Adipocyte (in vitro differentiated cells): ENCODE measurements at regions not wholly inside any gene's neighbourhood (a gene's known extent, or its start where the extent isn't known, plus 50 kb on each side); places are given as distances from the start of the nearest gene placed in this dataset.

ENCODE experiments used
- DNase-seq: peaks from one replicate; pipeline ENCODE4 v3.0.0-alpha.2; 2015; ENCODE audit warnings: low read depth
- H3K27me3 ChIP-seq: replicated peaks from 2 replicates; pipeline ENCODE4 v1.7.0; 2013; ENCODE audit warnings: mild to moderate bottlenecking, low read length, moderate library complexity; ENCODE audit not compliant: control insufficient read depth, insufficient read depth
- H3K36me3 ChIP-seq: 2 replicates; pipeline ENCODE4 v1.7.0; 2013; ENCODE audit warnings: low read length, mild to moderate bottlenecking, moderate library complexity; ENCODE audit not compliant: control insufficient read depth, insufficient read depth, severe bottlenecking
- H3K4me1 ChIP-seq: 2 replicates; pipeline ENCODE4 v1.7.0; 2013; ENCODE audit warnings: mild to moderate bottlenecking, low read length, moderate library complexity; ENCODE audit not compliant: control insufficient read depth, insufficient read depth
- H3K4me3 ChIP-seq: 2 replicates; pipeline ENCODE4 v1.7.0; 2013; ENCODE audit warnings: mild to moderate bottlenecking, low read length, moderate library complexity
- H3K9ac ChIP-seq: 2 replicates; pipeline ENCODE4 v1.7.0; 2013; ENCODE audit warnings: mild to moderate bottlenecking, low read length, moderate library complexity
- H3K9me3 ChIP-seq: 2 replicates; pipeline ENCODE4 v1.7.0; 2013; ENCODE audit warnings: mild to moderate bottlenecking, low read length, moderate library complexity; ENCODE audit not compliant: control insufficient read depth

GRCh38 chr9:20199111-20199510 is 410.3 kb upstream of the SLC24A2 start:
- no peak overlapping the region for H3K9ac ChIP-seq
- peaks cover 19% of the 10 kb centered on the region for H3K9me3 ChIP-seq
- H3K4me1 ChIP-seq = peaks cover 17% of the 10 kb centered on the region
- H3K36me3 ChIP-seq = no peaks in the 10 kb centered on the region
- H3K27me3 ChIP-seq = peaks cover 10% of the 10 kb centered on the region
- no peak overlapping the region for H3K4me3 ChIP-seq
- no peak for DNase-seq

GRCh38 chr9:20197976-20198685 is 409.3 kb upstream of the SLC24A2 start:
- Histone ChIP-seq H3K4me1 (peaks cover 17% of the 10 kb centered on the region), H3K9me3 (peaks cover 19% of the 10 kb centered on the region), H3K4me3 (no peak overlapping the region), H3K27me3 (peaks cover 10% of the 10 kb centered on the region), H3K36me3 (no peaks in the 10 kb centered on the region), H3K9ac (no peak overlapping the region)
- no peak for DNase-seq

GRCh38 chr9:20191228-20191840 is 402.5 kb upstream of the SLC24A2 start:
- no peaks in the 10 kb centered on the region for H3K4me1 ChIP-seq
- H3K9me3 ChIP-seq = peaks cover 15% of the 10 kb centered on the region
- no peak overlapping the region for H3K4me3 ChIP-seq
- peaks cover 30% of the 10 kb centered on the region for H3K27me3 ChIP-seq
- DNase-seq = no peak
- H3K36me3 ChIP-seq = no peaks in the 10 kb centered on the region
- H3K9ac ChIP-seq = no peak overlapping the region

- Histone ChIP-seq H3K9me3 (peaks cover 2% of the 10 kb centered on the region), H3K4me3 (no peak overlapping the region), H3K27me3 (peaks cover 36% of the 10 kb centered on the region), H3K9ac (no peak overlapping the region), H3K36me3 (no peaks in the 10 kb centered on the region), H3K4me1 (no peaks in the 10 kb centered on the region)
- no peak for DNase-seq
Measured at GRCh38 chr9:20189871-20190270, 401.0 kb upstream of the SLC24A2 start.

- no peak overlapping the region for H3K4me3 ChIP-seq
Measured at GRCh38 chr9:20188616-20189369, 400.0 kb upstream of the SLC24A2 start.

GRCh38 chr9:20187318-20187717 is 398.5 kb upstream of the SLC24A2 start:
- Histone ChIP-seq H3K27me3 (peaks cover 36% of the 10 kb centered on the region), H3K4me3 (no peak overlapping the region), H3K9me3 (no peaks in the 10 kb centered on the region), H3K4me1 (no peaks in the 10 kb centered on the region), H3K9ac (no peak overlapping the region), H3K36me3 (no peaks in the 10 kb centered on the region)
- DNase-seq = no peak

More at GRCh38 chr9:20188616-20189369, 400.0 kb upstream of the SLC24A2 start:
- Histone ChIP-seq H3K27me3 (peaks cover 36% of the 10 kb centered on the region), H3K36me3 (no peaks in the 10 kb centered on the region), H3K9me3 (no peaks in the 10 kb centered on the region), H3K9ac (no peak overlapping the region), H3K4me1 (no peaks in the 10 kb centered on the region)
- DNase-seq = no peak

GRCh38 chr9:20186823-20187222 is 398.0 kb upstream of the SLC24A2 start:
- Histone ChIP-seq H3K36me3 (no peaks in the 10 kb centered on the region), H3K27me3 (peaks cover 36% of the 10 kb centered on the region), H3K9me3 (no peaks in the 10 kb centered on the region), H3K4me3 (no peak overlapping the region), H3K9ac (no peak overlapping the region), H3K4me1 (no peaks in the 10 kb centered on the region)
- no peak for DNase-seq

GRCh38 chr9:20186231-20186630 is 397.4 kb upstream of the SLC24A2 start:
- H3K9me3 ChIP-seq = no peaks in the 10 kb centered on the region
- no peak overlapping the region for H3K9ac ChIP-seq
- no peaks in the 10 kb centered on the region for H3K36me3 ChIP-seq
- H3K27me3 ChIP-seq = peaks cover 36% of the 10 kb centered on the region
- no peak overlapping the region for H3K4me3 ChIP-seq
- H3K4me1 ChIP-seq = no peaks in the 10 kb centered on the region
- no peak for DNase-seq

GRCh38 chr9:20184541-20184940 is 395.7 kb upstream of the SLC24A2 start:
- DNase-seq = no peak
- H3K27me3 ChIP-seq = peaks cover 28% of the 10 kb centered on the region
- no peaks in the 10 kb centered on the region for H3K9me3 ChIP-seq
- H3K36me3 ChIP-seq = no peaks in the 10 kb centered on the region
- H3K4me1 ChIP-seq = no peaks in the 10 kb centered on the region
- H3K9ac ChIP-seq = no peak overlapping the region
- H3K4me3 ChIP-seq = no peak overlapping the region

GRCh38 chr9:20178679-20179078 is 389.8 kb upstream of the SLC24A2 start:
- no peak overlapping the region for H3K4me3 ChIP-seq
- no peak for DNase-seq

GRCh38 chr9:20178197-20178596 is 389.4 kb upstream of the SLC24A2 start:
- no peak for DNase-seq
- H3K4me3 ChIP-seq = no peak overlapping the region
- no peaks in the 10 kb centered on the region for H3K4me1 ChIP-seq
- no peak overlapping the region for H3K9ac ChIP-seq
- H3K27me3 ChIP-seq = no peaks in the 10 kb centered on the region
- H3K9me3 ChIP-seq = peaks cover 9% of the 10 kb centered on the region
- no peaks in the 10 kb centered on the region for H3K36me3 ChIP-seq

More at GRCh38 chr9:20178679-20179078, 389.8 kb upstream of the SLC24A2 start:
- Histone ChIP-seq H3K4me1 (no peaks in the 10 kb centered on the region), H3K9ac (no peak overlapping the region), H3K36me3 (no peaks in the 10 kb centered on the region), H3K27me3 (no peaks in the 10 kb centered on the region), H3K9me3 (peaks cover 7% of the 10 kb centered on the region)
